GM20431 (cell line): ENCODE measurements at regions not wholly inside any gene's neighbourhood (a gene's known extent, or its start where the extent isn't known, plus 50 kb on each side); places are given as distances from the start of the nearest gene placed in this dataset.
"Not testable (repeated sequence)": the region's sequence is repeated elsewhere in the genome, so short reads cannot be mapped to it uniquely, and the experiment has no call there.

Experiments
- in situ Hi-C: fragments of 300-500 bp; cut with MseI, MboI; formaldehyde crosslinking; loops from one replicate; pipeline ENCODE4 v1.15.0; 2020; ENCODE audit warnings: low sequenced_read_pairs; ENCODE audit not compliant: unreplicated experiment

- in situ Hi-C loops: no loop called here
Observed at GRCh38 chr11:115984228-115984627, 480.0 kb upstream of the CADM1 start.

GRCh38 chr11:115982666-115983065, 478.5 kb upstream of the CADM1 start:
- in situ Hi-C loops: no loop called here

GRCh38 chr11:115981814-115982471, 477.7 kb upstream of the CADM1 start:
- in situ Hi-C loops: no loop called here

- in situ Hi-C loops: no loop called here
Observed at GRCh38 chr11:115981104-115981481, 476.9 kb upstream of the CADM1 start.

GRCh38 chr11:115980337-115981103, 476.3 kb upstream of the CADM1 start:
- in situ Hi-C loops: no loop called here

- in situ Hi-C loops: no loop called here
Observed at GRCh38 chr11:115974703-115975102, 470.5 kb upstream of the CADM1 start.

- in situ Hi-C loops: not testable (repeated sequence)
Observed at GRCh38 chr11:115967203-115967602, 463.0 kb upstream of the CADM1 start.

GRCh38 chr11:115965767-115966504, 461.7 kb upstream of the CADM1 start:
- in situ Hi-C loops: no loop called here

- in situ Hi-C loops: no loop called here
Observed at GRCh38 chr11:115964091-115964490, 459.9 kb upstream of the CADM1 start.

GRCh38 chr11:115963156-115963555, 458.9 kb upstream of the CADM1 start:
- in situ Hi-C loops: no loop called here

GRCh38 chr11:115961159-115962003, 457.2 kb upstream of the CADM1 start:
- in situ Hi-C loops: no loop called here

- in situ Hi-C loops: no loop called here
Observed at GRCh38 chr11:115959081-115959486, 454.9 kb upstream of the CADM1 start.

GRCh38 chr11:115958089-115959000, 454.1 kb upstream of the CADM1 start:
- in situ Hi-C loops: no loop called here

GRCh38 chr11:115955803-115956202, 451.6 kb upstream of the CADM1 start:
- in situ Hi-C loops: no loop called here

GRCh38 chr11:115950660-115951059, 446.4 kb upstream of the CADM1 start:
- in situ Hi-C loops: no loop called here

GRCh38 chr11:115944596-115944995, 440.4 kb upstream of the CADM1 start:
- in situ Hi-C loops: no loop called here

GRCh38 chr11:115942011-115942410, 437.8 kb upstream of the CADM1 start:
- in situ Hi-C loops: no loop called here

- in situ Hi-C loops: no loop called here
Observed at GRCh38 chr11:115941481-115941993, 437.3 kb upstream of the CADM1 start.

GRCh38 chr11:115941044-115941443, 436.8 kb upstream of the CADM1 start:
- in situ Hi-C loops: no loop called here
